Caco-2 (cell line): ENCODE measurements at regions not wholly inside any gene's neighbourhood (a gene's known extent, or its start where the extent isn't known, plus 50 kb on each side); places are given as distances from the start of the nearest gene placed in this dataset.

Experiments used
- BruUV-seq: library from RNA; stranded (reverse); fragments of 400-500 nt; replicated peaks from 2 replicates; lab custom pipeline; 2021; lab: Mats Ljungman, UMichigan
- CTCF ChIA-PET: fragments of 300-600 bp; sonication (Branson Sonifier 250); formaldehyde crosslinking; loops from one replicate; lab custom pipeline; 2022; ENCODE audit warnings: antibody characterized with exemption; lab: Charles Lee
- POLR2A ChIA-PET: fragments of 300-600 bp; sonication (Branson Sonifier 250); formaldehyde crosslinking; loops from one replicate; lab custom pipeline; 2022; ENCODE audit warnings: antibody characterized with exemption; lab: Charles Lee
- DNase-seq, 2 experiments: peaks; one replicate each; pipeline versions ENCODE4 v3.0.0 to v3.0.0-alpha.2; 2020 to 2022
- H3K27me3 ChIP-seq: replicated peaks from 2 replicates; pipeline ENCODE4 v1.6.0; 2011; ENCODE audit warnings: low read length; ENCODE audit not compliant: control insufficient read depth, insufficient read depth
- H3K36me3 ChIP-seq: 2 replicates; pipeline ENCODE4 v1.5.1; 2011; ENCODE audit warnings: low read length; ENCODE audit not compliant: control insufficient read depth, insufficient read depth
- H3K4me1 ChIP-seq: fragments of 250-450 bp; sonication (Bioruptor Pico); 2 replicates; pipeline ENCODE4 v1.5.1; 2020; ENCODE audit warnings: mild to moderate bottlenecking
- H3K4me3 ChIP-seq: 2 replicates; pipeline ENCODE4 v1.5.1; 2011; ENCODE audit warnings: low read depth, mild to moderate bottlenecking, control low read depth, low read length
- H3K9me3 ChIP-seq: fragments of 250-450 bp; sonication (Bioruptor Pico); 2 replicates; pipeline ENCODE4 v1.5.1; 2020; ENCODE audit warnings: mild to moderate bottlenecking, moderate library complexity
- H3K27ac Mint-ChIP-seq: one replicate; pipeline ENCODE4 v1.8.0; 2022; ENCODE audit warnings: mixed read lengths; ENCODE audit not compliant: unreplicated experiment
- H3K27me3 Mint-ChIP-seq: one replicate; pipeline ENCODE4 v1.8.0; 2022; ENCODE audit warnings: mixed read lengths; ENCODE audit not compliant: insufficient read depth, unreplicated experiment
- H3K36me3 Mint-ChIP-seq: one replicate; pipeline ENCODE4 v1.8.0; 2022; ENCODE audit warnings: mild to moderate bottlenecking, mixed read lengths; ENCODE audit not compliant: insufficient read depth, unreplicated experiment
- H3K4me1 Mint-ChIP-seq: one replicate; pipeline ENCODE4 v1.8.0; 2022; ENCODE audit warnings: low read depth, mixed read lengths; ENCODE audit not compliant: unreplicated experiment
- H3K4me3 Mint-ChIP-seq: one replicate; pipeline ENCODE4 v1.8.0; 2022; ENCODE audit warnings: mild to moderate bottlenecking, moderate library complexity, mixed read lengths; ENCODE audit not compliant: unreplicated experiment
- H3K9me3 Mint-ChIP-seq: one replicate; pipeline ENCODE4 v1.8.0; 2022; ENCODE audit warnings: mixed read lengths; ENCODE audit not compliant: unreplicated experiment
- CTCF ChIP-seq, 2 experiments: fragments of 200-600 bp in 1 of 2; IDR thresholded peaks; 1 replicate in 1 of 2; 2 replicates in 1 of 2; pipeline versions ENCODE4 v1.5.1 to v1.8.0; 2011 to 2022; ENCODE audit warnings: antibody characterized with exemption in 1 of 2, control low read depth in 1 of 2, inconsistent platforms in 1 of 2, low read depth in 1 of 2, low read length in 1 of 2, mild to moderate bottlenecking in 1 of 2, moderate library complexity in 1 of 2; ENCODE audit not compliant: insufficient read depth in 1 of 2, severe bottlenecking in 1 of 2, unreplicated experiment in 1 of 2
- intact Hi-C: fragments of 100-400 bp; cut with micrococcal nuclease; formaldehyde crosslinking; loops from one replicate; pipeline ENCODE4 v1.10.0; 2022; ENCODE audit not compliant: unreplicated experiment

GRCh38 chr5:3331819-3332218 is 263.8 kb upstream of the IRX1 start:
- no peak overlapping the region for H3K27ac Mint-ChIP-seq
- no peaks in the 10 kb centered on the region for H3K4me1 Mint-ChIP-seq
- no peaks in the 10 kb centered on the region for H3K36me3 Mint-ChIP-seq
- H3K9me3 Mint-ChIP-seq: peaks cover 10% of the 10 kb centered on the region
- ChIA-PET POLR2A (no interaction called here), CTCF (no interaction called here)
- Histone ChIP-seq H3K4me3 (no peak overlapping the region), H3K4me1 (no peaks in the 10 kb centered on the region), H3K36me3 (no peaks in the 10 kb centered on the region), H3K9me3 (no peaks in the 10 kb centered on the region), H3K27me3 (no peaks in the 10 kb centered on the region)
- H3K27me3 Mint-ChIP-seq: no peaks in the 10 kb centered on the region
- no peak overlapping the region for H3K4me3 Mint-ChIP-seq
- no peak for DNase-seq
- intact Hi-C loops: no loop called here
- no peak for TF ChIP-seq CTCF (IDR thresholded peaks at IDR 0.05; ENCODE audit: insufficient read depth in 1 of 2, low read depth in 1 of 2, low read length in 1 of 2, severe bottlenecking in 1 of 2, unreplicated experiment in 1 of 2)
- BruUV-seq: no TSS peak

- H3K9me3 ChIP-seq: no peaks in the 10 kb centered on the region
- intact Hi-C loops: no loop called here
- Mint-ChIP-seq H3K4me1 (no peaks in the 10 kb centered on the region), H3K36me3 (no peaks in the 10 kb centered on the region), H3K9me3 (peaks cover 8% of the 10 kb centered on the region), H3K4me3 (no peak overlapping the region), H3K27me3 (no peaks in the 10 kb centered on the region), H3K27ac (no peak overlapping the region)
- H3K27me3 ChIP-seq: no peaks in the 10 kb centered on the region
- ChIA-PET CTCF (no interaction called here), POLR2A (no interaction called here)
- TF ChIP-seq CTCF (IDR thresholded peaks at IDR 0.05; ENCODE audit: insufficient read depth in 1 of 2, low read depth in 1 of 2, low read length in 1 of 2, severe bottlenecking in 1 of 2, unreplicated experiment in 1 of 2): no peak
- no peak for DNase-seq
- no peak overlapping the region for H3K4me3 ChIP-seq
- no peaks in the 10 kb centered on the region for H3K4me1 ChIP-seq
- no TSS peak for BruUV-seq
- no peaks in the 10 kb centered on the region for H3K36me3 ChIP-seq
Measured at GRCh38 chr5:3330442-3330841, 265.2 kb upstream of the IRX1 start.

GRCh38 chr5:3329427-3329826 is 266.2 kb upstream of the IRX1 start:
- H3K4me3 ChIP-seq: no peak overlapping the region
- H3K4me1 ChIP-seq: no peaks in the 10 kb centered on the region
- no peak overlapping the region for H3K27ac Mint-ChIP-seq
- H3K9me3 ChIP-seq: no peaks in the 10 kb centered on the region
- no peaks in the 10 kb centered on the region for H3K36me3 Mint-ChIP-seq
- DNase-seq: no peak
- H3K4me1 Mint-ChIP-seq: no peaks in the 10 kb centered on the region
- BruUV-seq: no TSS peak
- no peak overlapping the region for H3K4me3 Mint-ChIP-seq
- intact Hi-C loops: no loop called here
- no peak for TF ChIP-seq CTCF (IDR thresholded peaks at IDR 0.05; ENCODE audit: insufficient read depth in 1 of 2, low read depth in 1 of 2, low read length in 1 of 2, severe bottlenecking in 1 of 2, unreplicated experiment in 1 of 2)
- H3K36me3 ChIP-seq: no peaks in the 10 kb centered on the region
- ChIA-PET CTCF (no interaction called here), POLR2A (no interaction called here)
- no peaks in the 10 kb centered on the region for H3K27me3 ChIP-seq
- H3K9me3 Mint-ChIP-seq: no peaks in the 10 kb centered on the region
- H3K27me3 Mint-ChIP-seq: no peaks in the 10 kb centered on the region
